Suprapubic skin (tissue), 4 donors: ENCODE measurements at regions not wholly inside any gene's neighbourhood (a gene's known extent, or its start where the extent isn't known, plus 50 kb on each side); places are given as distances from the start of the nearest gene placed in this dataset.

ENCODE experiments used
- DNase-seq, 2 donors: peaks; one replicate each; pipeline ENCODE4 v3.0.0-alpha.2; 2019; ENCODE audit warnings: low spot score in 2 of 2
- H3K27ac ChIP-seq: fragments of 200-600 bp; sonication (generic); one replicate; pipeline ENCODE4 v1.5.1; 2019
- H3K27me3 ChIP-seq: fragments of 200-600 bp; sonication (generic); one replicate; pipeline ENCODE4 v1.5.1; 2019
- H3K36me3 ChIP-seq: fragments of 200-600 bp; sonication (generic); one replicate; pipeline ENCODE4 v1.5.1; 2019
- H3K4me1 ChIP-seq: fragments of 200-600 bp; sonication (generic); one replicate; pipeline ENCODE4 v1.5.1; 2019
- H3K4me3 ChIP-seq: fragments of 200-600 bp; sonication (generic); one replicate; pipeline ENCODE4 v1.5.1; 2019; ENCODE audit warnings: mild to moderate bottlenecking
- H3K9me3 ChIP-seq: fragments of 200-600 bp; sonication (generic); one replicate; pipeline ENCODE4 v1.5.1; 2019
- EP300 ChIP-seq: sonication (generic); formaldehyde crosslinking; IDR thresholded peaks from one replicate; pipeline ENCODE4 v1.6.1; 2017; ENCODE audit warnings: antibody characterized with exemption
- POLR2A ChIP-seq, 2 donors: fragments of 450-650 bp; IDR thresholded peaks; one replicate each; pipeline ENCODE4 v1.6.1; 2017; ENCODE audit warnings: antibody characterized with exemption in 2 of 2, mild to moderate bottlenecking in 2 of 2, moderate library complexity in 2 of 2
- POLR2AphosphoS5 ChIP-seq, 3 donors: sonication (generic); formaldehyde crosslinking; IDR thresholded peaks; one replicate each; pipeline ENCODE4 v1.6.1; 2017; ENCODE audit warnings: antibody characterized with exemption in 3 of 3
- WGBS: methylation state at CpG from one replicate; pipeline ENCODE4 v1.1.5; 2018; 5-methylcytosine and 5-hydroxymethylcytosine counted together
- TF ChIP-seq, protein P1 (sequence below), 2 donors: fragments of 200-600 bp in 1 of 2; fragments of 450-650 bp in 1 of 2; sonication (generic) in 1 of 2; IDR thresholded peaks; one replicate each; pipeline ENCODE4 v1.5.1; 2016 to 2019; ENCODE audit warnings: antibody characterized with exemption in 2 of 2, mild to moderate bottlenecking in 1 of 2, moderate library complexity in 1 of 2

DNA sequence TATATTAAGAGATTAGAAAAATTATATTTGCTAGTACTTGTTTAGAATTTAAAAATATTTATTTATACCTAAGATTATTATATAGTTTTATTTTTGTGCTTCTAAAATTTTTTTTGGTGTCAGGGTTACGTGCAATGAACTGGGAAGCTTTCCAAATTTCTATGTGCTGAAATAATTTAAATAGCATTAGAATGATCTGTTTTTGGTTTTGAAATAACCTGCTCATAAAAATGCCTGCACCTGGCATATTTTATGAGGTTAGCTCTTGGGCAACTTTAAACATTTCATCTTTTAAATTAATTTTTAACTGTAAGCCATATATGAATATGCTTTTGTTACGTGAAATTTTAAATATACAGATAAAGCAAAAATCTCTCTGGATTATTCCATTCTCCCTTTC, 482.5 kb downstream of the GLRX3 start:
- Histone ChIP-seq H3K4me3 (no peak overlapping the region), H3K27ac (no peak overlapping the region), H3K27me3 (peaks cover 23% of the 10 kb centered on the region), H3K36me3 (no peaks in the 10 kb centered on the region), H3K9me3 (no peaks in the 10 kb centered on the region), H3K4me1 (no peaks in the 10 kb centered on the region)
- no peak for DNase-seq
- TF ChIP-seq, protein P1, sequence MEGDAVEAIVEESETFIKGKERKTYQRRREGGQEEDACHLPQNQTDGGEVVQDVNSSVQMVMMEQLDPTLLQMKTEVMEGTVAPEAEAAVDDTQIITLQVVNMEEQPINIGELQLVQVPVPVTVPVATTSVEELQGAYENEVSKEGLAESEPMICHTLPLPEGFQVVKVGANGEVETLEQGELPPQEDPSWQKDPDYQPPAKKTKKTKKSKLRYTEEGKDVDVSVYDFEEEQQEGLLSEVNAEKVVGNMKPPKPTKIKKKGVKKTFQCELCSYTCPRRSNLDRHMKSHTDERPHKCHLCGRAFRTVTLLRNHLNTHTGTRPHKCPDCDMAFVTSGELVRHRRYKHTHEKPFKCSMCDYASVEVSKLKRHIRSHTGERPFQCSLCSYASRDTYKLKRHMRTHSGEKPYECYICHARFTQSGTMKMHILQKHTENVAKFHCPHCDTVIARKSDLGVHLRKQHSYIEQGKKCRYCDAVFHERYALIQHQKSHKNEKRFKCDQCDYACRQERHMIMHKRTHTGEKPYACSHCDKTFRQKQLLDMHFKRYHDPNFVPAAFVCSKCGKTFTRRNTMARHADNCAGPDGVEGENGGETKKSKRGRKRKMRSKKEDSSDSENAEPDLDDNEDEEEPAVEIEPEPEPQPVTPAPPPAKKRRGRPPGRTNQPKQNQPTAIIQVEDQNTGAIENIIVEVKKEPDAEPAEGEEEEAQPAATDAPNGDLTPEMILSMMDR (IDR thresholded peaks at IDR 0.05) = no peak
- TF ChIP-seq POLR2AphosphoS5 (IDR thresholded peaks at IDR 0.05) (no peak), POLR2A (IDR thresholded peaks at IDR 0.05) (no peak), EP300 (no peak)
- 38% methylated on average over 2 of the region's 2 CpGs for WGBS

DNA sequence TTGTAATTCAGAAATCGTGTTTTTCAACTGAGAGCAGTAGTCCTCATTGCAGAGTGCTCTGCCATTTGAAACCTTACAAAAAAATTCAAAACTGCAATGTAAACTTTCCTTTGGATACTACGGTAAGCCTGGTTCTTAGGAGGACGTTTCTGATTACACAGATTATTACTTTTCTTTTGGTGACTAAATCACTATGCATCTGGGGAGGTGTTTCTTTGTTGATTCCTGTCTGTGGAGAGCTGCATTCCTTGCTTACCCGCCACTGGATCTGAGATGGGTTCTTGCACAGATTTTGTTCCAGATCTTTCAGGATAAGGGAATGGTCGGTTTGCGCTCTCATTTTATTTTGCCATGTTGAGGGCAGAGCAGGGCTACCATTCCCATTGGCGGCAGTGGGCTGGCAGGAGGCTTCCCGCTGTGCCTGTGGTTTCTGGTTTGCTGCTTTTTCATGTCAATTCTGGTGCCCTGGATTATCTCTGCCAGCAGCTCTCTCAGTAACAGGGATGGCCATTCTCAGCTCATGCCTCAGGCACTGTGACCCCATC, 485.1 kb downstream of the GLRX3 start:
- peaks cover 23% of the 10 kb centered on the region for H3K27me3 ChIP-seq
- no peak overlapping the region for H3K4me3 ChIP-seq
- no peaks in the 10 kb centered on the region for H3K4me1 ChIP-seq
- no peak for TF ChIP-seq EP300
- TF ChIP-seq POLR2AphosphoS5 (IDR thresholded peaks at IDR 0.05) = no peak
- no peak for TF ChIP-seq POLR2A (IDR thresholded peaks at IDR 0.05)
- TF ChIP-seq, protein P1 (IDR thresholded peaks at IDR 0.05) = no peak
- no peaks in the 10 kb centered on the region for H3K9me3 ChIP-seq
- WGBS = 59% methylated on average over 7 of the region's 8 CpGs
- DNase-seq = no peak
- no peak overlapping the region for H3K27ac ChIP-seq
- H3K36me3 ChIP-seq = no peaks in the 10 kb centered on the region

DNA sequence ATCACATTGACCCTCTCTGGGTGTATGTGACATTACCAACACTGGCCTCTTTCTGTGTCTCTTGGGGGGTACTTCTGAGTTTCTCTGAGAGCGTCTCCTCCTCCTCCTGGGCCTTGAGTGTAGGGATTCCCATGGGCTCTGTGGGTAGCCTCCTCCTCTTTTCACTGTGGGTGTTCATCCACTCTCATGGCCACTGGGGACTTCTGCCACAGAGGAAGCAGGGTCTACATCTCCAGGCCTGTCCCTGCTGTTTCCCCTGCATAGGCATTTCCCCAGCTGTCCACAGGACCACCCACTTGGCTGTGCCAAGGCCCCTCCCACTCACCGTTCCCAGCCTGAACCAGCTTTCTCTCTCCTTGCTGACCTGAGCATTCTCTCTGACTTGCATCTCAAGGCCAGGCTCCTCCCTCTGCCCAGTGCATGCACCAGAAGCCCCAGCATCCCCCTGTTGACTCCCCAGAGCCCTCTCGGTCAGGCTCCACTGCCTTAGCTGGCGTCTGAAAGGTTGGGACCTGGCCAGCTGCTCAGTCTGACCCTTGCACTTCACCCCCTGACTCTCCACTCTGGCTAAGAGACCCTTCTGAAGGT, 487.6 kb downstream of the GLRX3 start:
- DNase-seq = no peak
- TF ChIP-seq EP300 (no peak), POLR2AphosphoS5 (IDR thresholded peaks at IDR 0.05) (no peak), POLR2A (IDR thresholded peaks at IDR 0.05) (no peak)
- TF ChIP-seq, protein P1 (IDR thresholded peaks at IDR 0.05) = no peak
- H3K9me3 ChIP-seq = no peaks in the 10 kb centered on the region

DNA sequence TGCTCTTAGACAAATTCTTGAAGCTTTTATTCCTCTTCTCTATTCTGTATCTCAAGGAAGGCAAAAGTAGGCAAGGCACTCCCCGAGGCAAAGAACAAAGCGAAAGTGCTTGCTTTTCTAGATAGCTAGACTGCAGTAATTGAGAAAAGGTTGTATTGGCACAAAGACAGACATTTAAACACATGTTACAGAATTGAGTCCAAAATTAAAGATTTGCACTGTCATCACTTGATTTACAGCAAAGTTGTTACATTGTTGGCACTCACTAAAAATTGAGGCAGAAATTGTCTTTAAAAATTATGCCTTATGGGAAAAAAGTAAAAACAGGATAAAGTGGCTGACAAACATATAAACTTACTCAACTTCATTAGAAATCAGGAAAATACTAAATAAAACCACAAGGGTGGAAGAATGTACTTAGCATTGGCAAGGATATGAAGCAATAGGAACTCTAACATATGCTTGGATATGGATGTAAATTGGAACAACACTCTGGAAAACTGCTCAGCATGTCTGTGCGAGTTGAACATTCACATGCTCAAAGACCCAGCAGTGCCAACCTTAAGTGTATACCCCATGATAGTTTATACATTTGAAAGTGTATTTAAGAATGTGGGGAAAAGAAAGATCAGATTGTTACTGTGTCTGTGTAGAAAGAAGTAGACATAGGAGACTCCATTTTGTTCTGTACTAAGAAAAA, 491.3 kb downstream of the GLRX3 start:
- Histone ChIP-seq H3K4me3 (no peak overlapping the region), H3K36me3 (no peaks in the 10 kb centered on the region), H3K9me3 (no peaks in the 10 kb centered on the region), H3K4me1 (no peaks in the 10 kb centered on the region), H3K27ac (no peak overlapping the region), H3K27me3 (peaks cover 8% of the 10 kb centered on the region)
- no peak for DNase-seq
- WGBS = 22% methylated on average over 3 of the region's 3 CpGs
- TF ChIP-seq EP300 (no peak), POLR2A (IDR thresholded peaks at IDR 0.05) (no peak), POLR2AphosphoS5 (IDR thresholded peaks at IDR 0.05) (no peak)
- TF ChIP-seq, protein P1 (IDR thresholded peaks at IDR 0.05) = no peak

More for the DNA sequence above, 487.6 kb downstream of the GLRX3 start:
- H3K27ac ChIP-seq = no peak overlapping the region
- H3K4me3 ChIP-seq = no peak overlapping the region
- H3K36me3 ChIP-seq = no peaks in the 10 kb centered on the region
- peaks cover 17% of the 10 kb centered on the region for H3K27me3 ChIP-seq
- no peaks in the 10 kb centered on the region for H3K4me1 ChIP-seq
- WGBS = 71% methylated on average over 4 of the region's 4 CpGs

DNA sequence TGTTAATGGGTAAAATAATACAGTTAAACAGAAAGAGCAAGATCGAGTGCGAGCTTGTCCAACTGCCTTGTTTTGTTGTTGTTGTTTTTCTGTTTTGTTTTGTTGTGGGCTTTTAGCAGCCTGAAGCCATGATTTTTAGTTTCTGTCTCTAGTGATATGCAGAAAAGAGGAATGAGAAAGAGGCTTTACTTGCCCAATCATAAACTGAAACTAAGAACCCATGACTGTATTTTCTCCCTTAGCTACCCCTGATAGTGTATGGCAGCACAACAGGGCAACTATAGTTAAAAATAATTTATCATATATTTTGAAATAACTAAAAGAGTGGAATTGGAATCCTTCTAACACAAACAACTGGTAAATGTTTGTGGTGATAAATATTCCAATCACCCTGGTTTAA, 493.9 kb downstream of the GLRX3 start:
- Histone ChIP-seq H3K36me3 (no peaks in the 10 kb centered on the region), H3K4me1 (no peaks in the 10 kb centered on the region), H3K9me3 (peaks cover 7% of the 10 kb centered on the region), H3K4me3 (no peak overlapping the region), H3K27ac (no peak overlapping the region), H3K27me3 (peaks cover 4% of the 10 kb centered on the region)
- no peak for TF ChIP-seq POLR2A (IDR thresholded peaks at IDR 0.05)
- TF ChIP-seq, protein P1 (IDR thresholded peaks at IDR 0.05) = no peak
- no peak for TF ChIP-seq POLR2AphosphoS5 (IDR thresholded peaks at IDR 0.05)
- no peak for TF ChIP-seq EP300
- DNase-seq = no peak
- 87% methylated on average over 2 of the region's 2 CpGs for WGBS
